GM06990 (cell line): ENCODE measurements at regions not wholly inside any gene's neighbourhood (a gene's known extent, or its start where the extent isn't known, plus 50 kb on each side); places are given as distances from the start of the nearest gene placed in this dataset.
"Not testable (repeated sequence)": the region's sequence is repeated elsewhere in the genome, so short reads cannot be mapped to it uniquely, and the experiment has no call there.

Experiments
- DNase-seq: peaks from one replicate; pipeline ENCODE4 v3.0.0-alpha.2; 2011; ENCODE audit not compliant: insufficient read length; ENCODE audit errors: extremely low read depth
- H3K27me3 ChIP-seq: replicated peaks from 2 replicates; pipeline ENCODE4 v1.6.0; 2011; ENCODE audit warnings: low read length; ENCODE audit not compliant: control insufficient read depth, insufficient read depth
- H3K36me3 ChIP-seq: 2 replicates; pipeline ENCODE4 v1.5.1; 2011; ENCODE audit warnings: low read length; ENCODE audit not compliant: control insufficient read depth, insufficient read depth
- H3K4me3 ChIP-seq: replicated peaks from 2 replicates; pipeline ENCODE4 v1.5.1; 2011; ENCODE audit warnings: low read depth, mild to moderate bottlenecking, control low read depth, low read length
- TF ChIP-seq, protein P1 (sequence below): IDR thresholded peaks from 2 replicates; pipeline ENCODE4 v1.5.1; 2011; ENCODE audit warnings: low read length, control low read depth, mild to moderate bottlenecking, inconsistent platforms; ENCODE audit not compliant: insufficient read depth, poor library complexity, severe bottlenecking

DNA sequence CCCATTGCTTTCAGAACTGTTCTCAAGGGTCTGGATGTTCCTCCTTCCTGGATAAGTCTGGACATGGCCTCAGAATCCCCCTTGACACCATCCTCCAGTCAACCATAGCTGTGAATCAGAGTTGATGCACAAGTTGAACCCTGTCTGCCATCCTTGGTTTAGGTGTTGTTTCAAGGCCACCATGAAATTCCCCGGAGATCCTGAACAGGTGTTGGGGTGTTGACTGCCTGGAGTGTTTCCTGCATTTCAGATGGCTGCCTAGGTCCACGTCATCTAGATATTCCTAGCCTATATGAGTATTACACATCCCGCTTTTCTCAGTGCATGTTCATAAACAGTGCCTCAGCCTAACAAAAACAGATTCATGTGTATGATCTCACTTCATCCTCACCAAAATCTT lies 86.7 kb upstream of the PWP1 start:
- no peak for DNase-seq
- H3K4me3 ChIP-seq, result no peak overlapping the region
- TF ChIP-seq, protein P1, sequence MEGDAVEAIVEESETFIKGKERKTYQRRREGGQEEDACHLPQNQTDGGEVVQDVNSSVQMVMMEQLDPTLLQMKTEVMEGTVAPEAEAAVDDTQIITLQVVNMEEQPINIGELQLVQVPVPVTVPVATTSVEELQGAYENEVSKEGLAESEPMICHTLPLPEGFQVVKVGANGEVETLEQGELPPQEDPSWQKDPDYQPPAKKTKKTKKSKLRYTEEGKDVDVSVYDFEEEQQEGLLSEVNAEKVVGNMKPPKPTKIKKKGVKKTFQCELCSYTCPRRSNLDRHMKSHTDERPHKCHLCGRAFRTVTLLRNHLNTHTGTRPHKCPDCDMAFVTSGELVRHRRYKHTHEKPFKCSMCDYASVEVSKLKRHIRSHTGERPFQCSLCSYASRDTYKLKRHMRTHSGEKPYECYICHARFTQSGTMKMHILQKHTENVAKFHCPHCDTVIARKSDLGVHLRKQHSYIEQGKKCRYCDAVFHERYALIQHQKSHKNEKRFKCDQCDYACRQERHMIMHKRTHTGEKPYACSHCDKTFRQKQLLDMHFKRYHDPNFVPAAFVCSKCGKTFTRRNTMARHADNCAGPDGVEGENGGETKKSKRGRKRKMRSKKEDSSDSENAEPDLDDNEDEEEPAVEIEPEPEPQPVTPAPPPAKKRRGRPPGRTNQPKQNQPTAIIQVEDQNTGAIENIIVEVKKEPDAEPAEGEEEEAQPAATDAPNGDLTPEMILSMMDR, result no peak
- H3K27me3 ChIP-seq, result no peaks in the 10 kb centered on the region; the same call in 1 of the 2 replicates
- H3K36me3 ChIP-seq, result no peaks in the 10 kb centered on the region

DNA sequence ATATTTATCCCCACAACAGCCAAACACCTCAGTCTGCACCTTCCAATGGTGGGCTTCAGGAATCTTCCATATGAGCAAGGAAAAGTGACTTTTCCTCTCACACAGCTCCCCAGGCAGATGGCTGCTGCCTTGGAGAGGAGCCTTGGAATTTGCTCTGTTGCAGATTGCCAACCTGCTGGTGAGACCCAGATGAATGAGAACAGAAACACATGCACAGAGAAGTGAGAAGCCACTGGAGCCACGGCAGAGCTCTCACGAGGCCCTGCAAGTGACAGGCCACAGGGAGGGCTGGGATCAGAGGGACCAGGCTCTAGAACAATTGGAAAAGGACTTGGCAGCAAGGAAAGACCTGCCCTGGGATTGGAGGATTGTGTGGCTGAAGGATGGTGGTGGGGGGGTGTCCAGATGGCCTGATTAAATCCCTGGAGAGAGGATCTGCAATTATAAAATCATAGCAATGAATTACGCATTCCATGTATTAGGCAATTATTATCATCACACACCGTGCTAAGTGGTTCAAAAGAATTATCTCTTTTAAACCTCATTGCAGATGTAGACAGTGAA lies 84.9 kb upstream of the PWP1 start:
- TF ChIP-seq, protein P1, result no peak
- no peak overlapping the region for H3K4me3 ChIP-seq

DNA sequence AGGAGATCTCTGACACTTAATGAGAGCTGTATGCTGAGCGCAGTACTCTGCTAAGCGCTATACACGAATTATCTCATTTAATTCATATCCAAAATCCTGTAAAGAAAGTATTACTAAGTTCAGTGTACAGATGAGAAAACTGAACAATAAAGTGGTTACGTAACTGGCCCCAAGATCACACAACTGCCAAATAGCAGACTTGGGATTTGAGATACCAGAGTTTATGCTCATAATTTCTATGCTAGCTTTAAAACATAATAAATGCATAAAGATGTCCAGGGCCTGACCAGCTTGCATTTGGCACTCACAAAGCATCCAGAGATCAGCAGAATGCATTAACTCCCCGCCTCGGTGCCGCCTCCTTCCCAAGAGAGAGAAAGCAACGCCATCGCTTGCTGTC lies 83.2 kb upstream of the PWP1 start:
- no peak for DNase-seq
- TF ChIP-seq, protein P1, result no peak
- Histone ChIP-seq H3K27me3 (no peaks in the 10 kb centered on the region; the same call in none of the 2 replicates), H3K4me3 (no peak overlapping the region), H3K36me3 (no peaks in the 10 kb centered on the region)

More for the DNA sequence above, 84.9 kb upstream of the PWP1 start:
- H3K27me3 ChIP-seq, result no peaks in the 10 kb centered on the region; the same call in none of the 2 replicates
- no peak for DNase-seq
- no peaks in the 10 kb centered on the region for H3K36me3 ChIP-seq

DNA sequence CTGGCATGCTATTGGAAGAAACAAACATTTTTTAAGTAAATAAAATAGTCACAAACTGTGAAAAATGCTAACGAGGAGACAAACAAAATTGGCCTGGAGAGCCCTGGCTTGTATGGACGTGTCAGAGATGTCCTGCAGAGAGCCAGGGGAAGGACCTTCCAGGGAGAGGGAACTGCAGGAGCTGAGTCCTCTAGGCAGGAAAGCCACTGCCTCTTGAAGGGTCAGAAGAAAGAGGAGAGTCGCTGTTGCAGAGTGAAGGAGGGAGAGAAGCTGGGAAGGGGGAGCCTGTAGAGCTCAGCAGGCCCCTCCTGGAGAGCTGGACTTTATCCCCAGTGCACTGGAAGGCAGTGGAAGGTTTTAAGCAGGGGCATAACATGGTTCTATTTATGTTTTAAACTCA lies 80.3 kb upstream of the PWP1 start:
- DNase-seq, result no peak
- Histone ChIP-seq H3K27me3 (no peaks in the 10 kb centered on the region; the same call in 1 of the 2 replicates), H3K4me3 (no peak overlapping the region), H3K36me3 (no peaks in the 10 kb centered on the region)
- TF ChIP-seq, protein P1, result no peak

DNA sequence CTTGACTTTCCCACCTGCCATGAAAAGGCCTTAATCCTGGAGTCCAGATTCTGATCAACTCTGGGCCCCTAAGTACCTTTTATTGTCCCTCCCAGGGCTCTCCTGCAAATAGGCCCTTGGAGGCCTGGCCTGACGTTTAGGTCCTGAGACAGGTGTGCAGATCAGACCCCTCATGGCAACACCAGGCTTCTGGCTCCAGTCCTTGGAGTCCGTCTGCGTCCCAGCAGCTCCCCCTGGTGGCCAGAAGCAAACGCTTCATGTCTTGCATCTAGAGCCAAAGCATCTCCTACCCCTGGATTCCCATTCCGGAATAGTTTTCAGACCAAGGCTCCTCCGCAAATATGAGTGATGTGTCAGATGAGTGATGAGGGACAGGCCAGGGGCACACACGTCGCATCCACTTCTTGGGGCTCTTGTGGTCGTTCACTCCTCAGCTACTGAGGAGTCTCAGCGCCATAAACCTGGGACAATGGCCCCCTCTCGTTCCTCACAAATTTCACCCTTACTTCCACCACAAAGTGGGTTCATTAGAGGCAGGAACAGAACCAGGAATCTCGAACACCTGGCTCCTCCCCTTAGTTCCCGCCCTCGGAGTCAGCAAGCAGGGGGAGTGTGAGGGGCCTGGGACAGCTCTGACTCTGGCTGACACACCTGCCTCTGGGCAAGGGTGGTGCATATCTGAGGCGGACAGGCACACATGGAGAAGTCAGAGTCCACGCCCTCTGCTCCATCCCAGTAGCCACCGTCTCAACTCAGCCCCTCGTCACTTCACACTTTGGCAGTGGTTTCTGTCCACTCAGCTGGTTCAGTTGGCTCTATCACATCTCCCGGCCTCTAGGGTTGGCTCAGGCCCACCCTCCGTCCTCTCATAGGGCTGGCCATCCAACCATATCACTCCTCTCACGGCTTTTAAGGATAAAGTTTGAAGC lies 77.9 kb upstream of the PWP1 start:
- Histone ChIP-seq H3K36me3 (no peaks in the 10 kb centered on the region), H3K4me3 (no peak overlapping the region), H3K27me3 (no peaks in the 10 kb centered on the region; the same call in 1 of the 2 replicates)
- peak; percentile 27 for DNase-seq
- TF ChIP-seq, protein P1, result peak; percentile 93

DNA sequence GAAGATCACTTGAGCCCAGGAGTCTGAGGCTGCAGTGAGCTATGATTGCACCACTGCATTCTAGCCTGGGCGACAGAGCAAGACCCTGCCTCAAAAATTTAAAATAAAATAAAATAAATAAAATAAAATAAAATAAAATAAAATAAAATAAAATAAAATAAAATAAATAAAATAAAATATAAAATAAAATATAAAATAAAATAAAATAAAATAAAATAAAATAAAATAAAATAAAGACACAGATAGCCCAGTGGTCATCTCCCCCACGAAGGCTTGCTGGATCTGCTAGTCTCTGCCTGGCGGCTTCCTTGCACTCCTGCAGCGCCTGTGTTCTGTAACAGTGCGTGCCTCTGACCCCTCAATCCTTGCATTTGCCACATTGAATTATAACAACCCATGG lies 76.8 kb upstream of the PWP1 start:
- not testable (repeated sequence) for H3K27me3 ChIP-seq, H3K36me3 ChIP-seq, H3K4me3 ChIP-seq, DNase-seq
